Osteocyte (in vitro differentiated cells): ENCODE measurements at regions not wholly inside any gene's neighbourhood (a gene's known extent, or its start where the extent isn't known, plus 50 kb on each side); places are given as distances from the start of the nearest gene placed in this dataset.

Experiments
- DNase-seq: peaks from one replicate; pipeline ENCODE4 v3.0.0; 2021; ENCODE audit warnings: mixed read lengths; ENCODE audit not compliant: unreplicated experiment; ENCODE audit errors: extremely low spot score
- H3K27ac Mint-ChIP-seq: one replicate; pipeline ENCODE4 v1.8.0; 2021; ENCODE audit warnings: mild to moderate bottlenecking, mixed read lengths; ENCODE audit not compliant: unreplicated experiment
- H3K27me3 Mint-ChIP-seq: one replicate; pipeline ENCODE4 v1.8.0; 2021; ENCODE audit warnings: mixed read lengths; ENCODE audit not compliant: unreplicated experiment
- H3K36me3 Mint-ChIP-seq: one replicate; pipeline ENCODE4 v1.8.0; 2021; ENCODE audit warnings: mixed read lengths; ENCODE audit not compliant: unreplicated experiment
- H3K4me1 Mint-ChIP-seq: one replicate; pipeline ENCODE4 v1.8.0; 2021; ENCODE audit warnings: mixed read lengths; ENCODE audit not compliant: unreplicated experiment
- H3K4me3 Mint-ChIP-seq: one replicate; pipeline ENCODE4 v1.8.0; 2021; ENCODE audit warnings: mild to moderate bottlenecking, moderate library complexity, mixed read lengths; ENCODE audit not compliant: unreplicated experiment
- H3K9me3 Mint-ChIP-seq: one replicate; pipeline ENCODE4 v1.8.0; 2021; ENCODE audit warnings: mixed read lengths; ENCODE audit not compliant: unreplicated experiment
- TF ChIP-seq, protein P1 (sequence below): fragments of 200-600 bp; sonication (generic); IDR thresholded peaks from 2 replicates; pipeline ENCODE4 v1.5.0; 2021; ENCODE audit warnings: antibody characterized with exemption, mild to moderate bottlenecking, moderate library complexity

- Mint-ChIP-seq H3K4me1 (peaks cover 18% of the 10 kb centered on the region), H3K4me3 (no peak overlapping the region), H3K9me3 (no peaks in the 10 kb centered on the region), H3K27me3 (peaks cover 17% of the 10 kb centered on the region), H3K36me3 (no peaks in the 10 kb centered on the region), H3K27ac (no peak overlapping the region)
- TF ChIP-seq, protein P1, sequence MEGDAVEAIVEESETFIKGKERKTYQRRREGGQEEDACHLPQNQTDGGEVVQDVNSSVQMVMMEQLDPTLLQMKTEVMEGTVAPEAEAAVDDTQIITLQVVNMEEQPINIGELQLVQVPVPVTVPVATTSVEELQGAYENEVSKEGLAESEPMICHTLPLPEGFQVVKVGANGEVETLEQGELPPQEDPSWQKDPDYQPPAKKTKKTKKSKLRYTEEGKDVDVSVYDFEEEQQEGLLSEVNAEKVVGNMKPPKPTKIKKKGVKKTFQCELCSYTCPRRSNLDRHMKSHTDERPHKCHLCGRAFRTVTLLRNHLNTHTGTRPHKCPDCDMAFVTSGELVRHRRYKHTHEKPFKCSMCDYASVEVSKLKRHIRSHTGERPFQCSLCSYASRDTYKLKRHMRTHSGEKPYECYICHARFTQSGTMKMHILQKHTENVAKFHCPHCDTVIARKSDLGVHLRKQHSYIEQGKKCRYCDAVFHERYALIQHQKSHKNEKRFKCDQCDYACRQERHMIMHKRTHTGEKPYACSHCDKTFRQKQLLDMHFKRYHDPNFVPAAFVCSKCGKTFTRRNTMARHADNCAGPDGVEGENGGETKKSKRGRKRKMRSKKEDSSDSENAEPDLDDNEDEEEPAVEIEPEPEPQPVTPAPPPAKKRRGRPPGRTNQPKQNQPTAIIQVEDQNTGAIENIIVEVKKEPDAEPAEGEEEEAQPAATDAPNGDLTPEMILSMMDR, result no peak
- no peak for DNase-seq
Measured at GRCh38 chr4:140293979-140294378, 79.5 kb upstream of the SCOC start.

- Mint-ChIP-seq H3K27me3 (peaks cover 14% of the 10 kb centered on the region), H3K27ac (no peak overlapping the region), H3K36me3 (no peaks in the 10 kb centered on the region), H3K9me3 (no peaks in the 10 kb centered on the region), H3K4me3 (no peak overlapping the region), H3K4me1 (peaks cover 8% of the 10 kb centered on the region)
- TF ChIP-seq, protein P1, result no peak
- DNase-seq, result no peak
Measured at GRCh38 chr4:140291259-140291658, 82.2 kb upstream of the SCOC start.

- no peak for DNase-seq
- Mint-ChIP-seq H3K4me1 (no peaks in the 10 kb centered on the region), H3K9me3 (no peaks in the 10 kb centered on the region), H3K4me3 (no peak overlapping the region), H3K36me3 (no peaks in the 10 kb centered on the region), H3K27me3 (peaks cover 24% of the 10 kb centered on the region), H3K27ac (no peak overlapping the region)
- TF ChIP-seq, protein P1, result no peak
Measured at GRCh38 chr4:140289486-140289885, 84.0 kb upstream of the SCOC start.

DNA sequence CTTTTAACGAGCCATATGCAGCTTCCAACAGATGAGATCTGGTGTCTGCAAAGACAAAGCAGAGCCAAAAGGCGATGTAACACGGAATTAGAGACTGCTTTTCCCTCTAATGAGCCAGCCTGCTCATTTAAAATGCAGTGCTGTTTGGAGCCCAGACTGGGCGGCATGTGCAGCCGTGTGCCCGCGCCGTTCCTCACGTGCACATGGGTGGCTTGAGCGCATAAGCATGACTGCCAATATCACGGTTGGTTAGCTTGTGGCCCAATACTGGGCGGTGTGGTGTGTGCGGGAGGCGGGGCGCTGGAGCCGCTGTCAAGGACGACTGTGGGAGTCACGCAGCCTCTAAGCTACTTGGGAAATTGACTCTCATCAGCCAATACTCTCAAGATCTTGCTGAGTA is 87.0 kb upstream of the SCOC start:
- peaks cover 36% of the 10 kb centered on the region for H3K27me3 Mint-ChIP-seq
- H3K36me3 Mint-ChIP-seq, result no peaks in the 10 kb centered on the region
- H3K4me1 Mint-ChIP-seq, result no peaks in the 10 kb centered on the region
- no peaks in the 10 kb centered on the region for H3K9me3 Mint-ChIP-seq
- H3K27ac Mint-ChIP-seq, result no peak overlapping the region
- TF ChIP-seq, protein P1, result no peak
- H3K4me3 Mint-ChIP-seq, result no peak overlapping the region
- DNase-seq, result no peak

- Mint-ChIP-seq H3K27me3 (peaks cover 39% of the 10 kb centered on the region), H3K36me3 (no peaks in the 10 kb centered on the region), H3K4me1 (no peaks in the 10 kb centered on the region), H3K4me3 (no peak overlapping the region), H3K27ac (no peak overlapping the region), H3K9me3 (no peaks in the 10 kb centered on the region)
- no peak for DNase-seq
- TF ChIP-seq, protein P1, result no peak
Measured at GRCh38 chr4:140284456-140284855, 89.0 kb upstream of the SCOC start.
